HG02885 (cell line): ENCODE measurements at regions not wholly inside any gene's neighbourhood (a gene's known extent, or its start where the extent isn't known, plus 50 kb on each side); places are given as distances from the start of the nearest gene placed in this dataset.

Source experiments
- ATAC-seq: cut with Tn5 transposase; IDR thresholded peaks from one replicate; pipeline ENCODE4 v1.9.1; 2021; ENCODE audit warnings: mild to moderate bottlenecking; ENCODE audit not compliant: unreplicated experiment, poor library complexity

- ATAC-seq = no peak
Measured at GRCh38 chr12:42980441-42980840, 390.9 kb upstream of the PRICKLE1 start.

GRCh38 chr12:42979746-42980145 lies 390.2 kb upstream of the PRICKLE1 start:
- no peak for ATAC-seq

GRCh38 chr12:42978708-42979107 lies 389.2 kb upstream of the PRICKLE1 start:
- no peak for ATAC-seq

- no peak for ATAC-seq
Measured at GRCh38 chr12:42977451-42978230, 388.1 kb upstream of the PRICKLE1 start.

GRCh38 chr12:42976620-42977019 lies 387.1 kb upstream of the PRICKLE1 start:
- no peak for ATAC-seq

GRCh38 chr12:42976122-42976521 lies 386.6 kb upstream of the PRICKLE1 start:
- ATAC-seq = no peak

- ATAC-seq = no peak
Measured at GRCh38 chr12:42969355-42969754, 379.8 kb upstream of the PRICKLE1 start.

- ATAC-seq = no peak
Measured at GRCh38 chr12:42968426-42968825, 378.9 kb upstream of the PRICKLE1 start.

- no peak for ATAC-seq
Measured at GRCh38 chr12:42967850-42968249, 378.3 kb upstream of the PRICKLE1 start.

- no peak for ATAC-seq
Measured at GRCh38 chr12:42963988-42964387, 374.4 kb upstream of the PRICKLE1 start.

GRCh38 chr12:42962384-42962783 lies 372.8 kb upstream of the PRICKLE1 start:
- no peak for ATAC-seq

- ATAC-seq = no peak
Measured at GRCh38 chr12:42961395-42961794, 371.8 kb upstream of the PRICKLE1 start.

GRCh38 chr12:42960087-42960527 lies 370.6 kb upstream of the PRICKLE1 start:
- ATAC-seq = no peak

GRCh38 chr12:42958291-42958674 lies 368.7 kb upstream of the PRICKLE1 start:
- ATAC-seq = no peak

GRCh38 chr12:42957561-42958290 lies 368.2 kb upstream of the PRICKLE1 start:
- no peak for ATAC-seq

- ATAC-seq = no peak
Measured at GRCh38 chr12:42957136-42957535, 367.6 kb upstream of the PRICKLE1 start.

- no peak for ATAC-seq
Measured at GRCh38 chr12:42953021-42953420, 363.5 kb upstream of the PRICKLE1 start.

- ATAC-seq = no peak
Measured at GRCh38 chr12:42946871-42947381, 357.4 kb upstream of the PRICKLE1 start.

GRCh38 chr12:42945927-42946326 lies 356.4 kb upstream of the PRICKLE1 start:
- no peak for ATAC-seq

- ATAC-seq = no peak
Measured at GRCh38 chr12:42944516-42944915, 355.0 kb upstream of the PRICKLE1 start.

- no peak for ATAC-seq
Measured at GRCh38 chr12:42936991-42937390, 347.4 kb upstream of the PRICKLE1 start.
